ENCODE measurements at regions not wholly inside any gene's neighbourhood (a gene's known extent, or its start where the extent isn't known, plus 50 kb on each side); places are given as distances from the start of the nearest gene placed in this dataset.

DNA sequence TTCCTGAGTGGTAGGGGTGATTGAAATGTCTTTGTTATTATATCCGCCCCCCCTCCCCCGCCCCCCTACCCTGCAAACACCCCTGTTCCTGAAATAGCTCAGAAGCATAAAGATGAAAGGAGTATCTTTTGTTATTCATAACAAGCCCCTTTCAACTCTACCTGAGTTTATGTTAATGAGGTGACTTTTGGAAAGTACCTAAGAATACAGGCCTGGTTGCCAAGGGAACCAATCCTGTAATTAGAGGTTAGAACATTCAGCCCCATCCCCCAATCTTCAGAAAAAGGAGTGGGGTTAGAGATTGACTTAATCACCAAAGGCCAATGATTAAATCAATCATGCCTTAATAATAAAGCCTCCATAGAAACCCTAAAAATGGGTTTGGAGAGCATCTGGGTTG is 979.2 kb upstream of the GJE1 start:
- Mint-ChIP-seq H3K4me3 (no peak overlapping the region), H3K27ac (no peak overlapping the region), H3K36me3 (peaks cover 3% of the 10 kb centered on the region), H3K9me3 (peaks cover 9% of the 10 kb centered on the region), H3K4me1 (peaks cover 16% of the 10 kb centered on the region), H3K27me3 (no peaks in the 10 kb centered on the region)
- DNase-seq: peak; percentile 15

DNA sequence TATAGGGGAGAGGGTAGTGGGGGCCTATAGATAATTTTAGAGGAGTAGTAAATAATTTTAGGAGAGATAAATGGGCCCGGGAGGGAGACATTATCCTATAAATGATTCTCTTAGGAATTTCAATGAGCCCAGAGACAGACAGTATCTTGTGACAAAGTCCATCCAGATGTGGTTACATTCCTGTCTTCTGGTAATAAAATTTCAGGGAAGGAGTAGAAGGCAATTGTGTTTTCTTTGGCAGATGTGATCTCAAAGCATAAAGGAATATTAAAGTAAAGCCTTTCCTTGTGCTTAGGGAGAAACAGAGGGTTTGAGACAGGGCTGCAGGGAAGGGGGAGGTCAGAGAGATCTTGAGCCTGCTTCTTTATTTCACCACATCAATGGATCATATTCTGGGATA is 979.8 kb upstream of the GJE1 start:
- no peak overlapping the region for H3K27ac Mint-ChIP-seq

DNA sequence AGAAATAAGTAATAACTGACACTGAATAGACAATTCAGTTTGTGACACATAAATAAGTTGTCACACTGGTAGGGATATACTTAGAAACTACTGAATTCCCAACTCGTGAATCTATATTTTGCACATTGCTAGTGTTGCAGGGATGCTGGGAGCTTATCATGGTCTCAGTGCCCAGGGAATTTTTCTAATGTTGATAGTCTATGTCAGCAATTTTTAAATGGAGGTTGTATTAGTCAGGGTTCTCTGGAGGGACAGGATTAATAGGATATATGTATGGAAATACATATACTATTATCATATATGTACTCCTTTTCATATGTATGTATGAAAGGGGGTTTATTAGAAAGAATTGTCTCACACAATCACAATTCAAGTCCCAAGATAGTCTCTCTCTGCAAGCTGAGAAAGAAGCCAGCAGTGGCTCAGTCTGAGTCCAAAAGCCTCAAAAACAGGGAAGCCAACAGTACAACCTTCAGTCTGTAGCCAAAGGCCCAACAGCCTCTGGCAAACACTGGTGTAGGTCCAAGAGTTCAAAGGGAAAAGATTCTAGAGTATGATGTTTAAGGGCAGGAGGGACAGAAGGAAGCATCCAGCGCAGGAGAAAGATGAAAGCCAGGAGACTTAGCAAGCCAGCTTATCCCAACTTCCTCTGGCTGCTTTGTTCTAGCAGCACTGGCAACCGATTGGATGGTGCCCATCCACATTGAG is 980.9 kb upstream of the GJE1 start:
- Mint-ChIP-seq H3K27me3 (no peaks in the 10 kb centered on the region), H3K9me3 (peaks cover 12% of the 10 kb centered on the region), H3K4me1 (peaks cover 16% of the 10 kb centered on the region), H3K27ac (no peak overlapping the region), H3K4me3 (no peak overlapping the region), H3K36me3 (peaks cover 3% of the 10 kb centered on the region)
- DNase-seq: no peak

More for the DNA sequence above, 979.8 kb upstream of the GJE1 start:
- H3K36me3 Mint-ChIP-seq: peaks cover 3% of the 10 kb centered on the region
- H3K9me3 Mint-ChIP-seq: peaks cover 12% of the 10 kb centered on the region
- H3K4me3 Mint-ChIP-seq: no peak overlapping the region
- H3K4me1 Mint-ChIP-seq: peaks cover 16% of the 10 kb centered on the region
- no peaks in the 10 kb centered on the region for H3K27me3 Mint-ChIP-seq
- no peak for DNase-seq

DNA sequence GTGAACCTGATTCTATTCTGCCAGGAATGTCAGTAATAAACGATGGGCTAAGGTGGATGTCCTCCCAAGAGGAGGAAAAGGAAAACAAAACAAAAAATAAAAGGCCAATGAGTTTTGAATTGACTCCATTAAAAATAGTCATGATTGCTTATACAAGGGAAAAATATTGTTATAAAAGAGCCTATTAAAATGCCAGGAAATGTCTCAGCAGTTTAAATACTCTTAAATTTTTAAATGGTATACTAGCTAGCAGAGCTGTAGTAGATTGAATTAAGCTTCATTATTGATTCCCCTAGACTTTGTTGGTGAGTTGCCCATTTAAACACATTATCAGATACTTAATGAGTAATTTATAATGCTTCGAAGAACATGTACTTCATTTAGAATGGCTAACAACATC is 990.9 kb upstream of the GJE1 start:
- H3K27me3 Mint-ChIP-seq: peaks cover 14% of the 10 kb centered on the region
- H3K9me3 Mint-ChIP-seq: no peaks in the 10 kb centered on the region

DNA sequence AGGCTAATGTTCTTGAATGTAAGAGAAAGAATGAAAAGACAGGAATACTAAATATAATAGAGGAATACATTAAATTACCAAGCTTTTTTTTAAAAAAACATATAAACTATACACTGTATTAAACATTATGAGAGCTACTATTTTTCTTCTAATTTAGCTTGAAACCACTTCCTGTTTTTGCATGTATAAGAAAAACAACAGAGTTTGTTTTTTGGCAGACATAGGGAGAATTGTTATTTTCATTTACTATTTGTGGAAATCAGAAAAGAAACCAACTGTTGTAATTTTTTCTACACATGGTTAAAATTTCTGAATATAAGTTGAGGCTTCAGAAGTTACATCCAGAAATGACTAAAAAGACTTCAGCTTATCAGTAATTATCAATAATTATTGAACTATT is 991.8 kb upstream of the GJE1 start:
- Mint-ChIP-seq H3K36me3 (no peaks in the 10 kb centered on the region), H3K4me3 (no peak overlapping the region), H3K4me1 (no peaks in the 10 kb centered on the region), H3K27me3 (peaks cover 14% of the 10 kb centered on the region), H3K9me3 (no peaks in the 10 kb centered on the region), H3K27ac (no peak overlapping the region)
- DNase-seq: no peak

More for the DNA sequence above, 990.9 kb upstream of the GJE1 start:
- H3K36me3 Mint-ChIP-seq: no peaks in the 10 kb centered on the region
- no peak overlapping the region for H3K27ac Mint-ChIP-seq
- H3K4me3 Mint-ChIP-seq: no peak overlapping the region
- DNase-seq: no peak
- no peaks in the 10 kb centered on the region for H3K4me1 Mint-ChIP-seq

DNA sequence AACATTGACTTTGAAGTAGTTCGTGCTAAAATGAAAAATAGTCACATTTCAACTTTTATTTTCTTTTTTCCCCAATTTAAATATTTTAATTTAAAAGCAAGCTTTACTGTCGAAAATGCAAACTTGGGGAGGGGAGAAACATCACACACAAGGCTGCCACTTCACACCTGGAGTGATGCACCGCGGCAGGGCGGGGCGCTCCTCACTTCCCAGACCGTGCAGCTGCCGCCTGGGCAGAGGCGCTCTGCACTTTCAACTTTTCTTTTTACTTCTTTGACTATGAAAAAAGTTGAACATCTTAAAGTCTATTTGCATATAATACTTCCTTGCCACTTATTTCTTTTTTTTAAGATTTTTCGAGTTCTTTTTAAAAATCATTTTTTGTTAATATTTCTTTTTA is 993.3 kb upstream of the GJE1 start:
- H3K27me3 Mint-ChIP-seq: peaks cover 7% of the 10 kb centered on the region
- H3K27ac Mint-ChIP-seq: no peak overlapping the region
- H3K4me1 Mint-ChIP-seq: no peaks in the 10 kb centered on the region
- H3K9me3 Mint-ChIP-seq: no peaks in the 10 kb centered on the region
- no peak overlapping the region for H3K4me3 Mint-ChIP-seq
- no peaks in the 10 kb centered on the region for H3K36me3 Mint-ChIP-seq
- DNase-seq: no peak

DNA sequence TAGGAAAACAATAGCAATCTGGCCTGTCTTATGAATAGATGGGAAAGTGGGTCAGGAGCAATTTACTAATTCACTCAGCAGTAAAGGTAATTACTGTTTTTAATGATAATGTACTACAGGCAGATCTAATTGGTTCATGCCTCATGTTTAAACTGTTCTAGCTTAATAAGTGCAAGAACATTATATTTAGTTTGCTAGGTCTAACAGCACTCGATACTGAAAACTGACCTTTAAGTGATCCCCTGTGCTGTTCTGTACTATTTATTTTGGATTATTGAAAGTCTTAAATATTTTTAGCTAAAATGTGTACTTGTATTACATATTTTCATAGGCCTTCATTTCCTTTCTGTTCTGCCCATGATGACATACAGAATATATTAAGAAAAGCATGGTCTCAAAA is 998.0 kb upstream of the GJE1 start:
- Mint-ChIP-seq H3K4me1 (no peaks in the 10 kb centered on the region), H3K9me3 (no peaks in the 10 kb centered on the region), H3K4me3 (no peak overlapping the region), H3K27ac (no peak overlapping the region), H3K27me3 (no peaks in the 10 kb centered on the region), H3K36me3 (no peaks in the 10 kb centered on the region)
- no peak for DNase-seq

DNA sequence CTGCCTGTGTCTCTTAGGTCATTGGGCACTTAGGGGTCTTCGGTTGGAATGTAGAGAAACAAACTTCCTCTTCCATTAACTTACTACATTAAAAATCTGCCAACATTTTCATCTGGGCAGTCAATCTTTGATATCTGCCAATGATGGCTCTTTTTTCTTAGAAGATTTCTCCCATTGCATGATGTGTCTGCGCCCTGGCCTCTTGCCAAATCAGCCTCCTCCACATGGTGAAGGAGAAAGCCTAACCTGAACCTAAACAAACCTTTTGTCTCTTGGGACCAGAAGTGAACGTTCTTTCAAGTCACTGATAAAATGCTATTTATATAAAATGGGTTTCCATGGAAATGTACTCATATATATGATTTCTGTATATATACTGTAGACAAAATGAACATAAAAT is 998.9 kb upstream of the GJE1 start:
- H3K4me1 Mint-ChIP-seq: no peaks in the 10 kb centered on the region
- H3K27ac Mint-ChIP-seq: no peak overlapping the region
- H3K27me3 Mint-ChIP-seq: no peaks in the 10 kb centered on the region
- no peak for DNase-seq
- no peak overlapping the region for H3K4me3 Mint-ChIP-seq
- no peaks in the 10 kb centered on the region for H3K36me3 Mint-ChIP-seq
- H3K9me3 Mint-ChIP-seq: no peaks in the 10 kb centered on the region

DNA sequence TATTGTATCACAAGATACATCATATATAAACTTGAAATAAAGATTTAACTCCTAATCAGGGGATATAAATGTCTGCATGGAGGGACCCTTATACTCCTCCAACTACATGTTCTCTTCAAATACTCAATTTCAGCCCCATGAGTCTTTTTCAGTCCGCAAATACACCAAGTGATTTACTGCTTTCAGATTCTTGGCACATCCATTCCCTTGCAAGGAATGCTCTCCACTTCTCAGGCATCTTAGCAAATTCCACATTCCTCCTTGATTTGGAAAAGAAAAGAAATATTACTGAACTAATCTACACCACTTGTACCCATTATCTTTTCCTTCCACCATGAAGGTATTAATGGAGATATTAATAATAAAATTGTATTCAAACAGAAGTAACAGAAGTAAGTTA is 999.4 kb upstream of the GJE1 start:
- no peak for DNase-seq
- Mint-ChIP-seq H3K27ac (no peak overlapping the region), H3K36me3 (no peaks in the 10 kb centered on the region), H3K9me3 (no peaks in the 10 kb centered on the region), H3K4me1 (no peaks in the 10 kb centered on the region), H3K4me3 (no peak overlapping the region), H3K27me3 (no peaks in the 10 kb centered on the region)

DNA sequence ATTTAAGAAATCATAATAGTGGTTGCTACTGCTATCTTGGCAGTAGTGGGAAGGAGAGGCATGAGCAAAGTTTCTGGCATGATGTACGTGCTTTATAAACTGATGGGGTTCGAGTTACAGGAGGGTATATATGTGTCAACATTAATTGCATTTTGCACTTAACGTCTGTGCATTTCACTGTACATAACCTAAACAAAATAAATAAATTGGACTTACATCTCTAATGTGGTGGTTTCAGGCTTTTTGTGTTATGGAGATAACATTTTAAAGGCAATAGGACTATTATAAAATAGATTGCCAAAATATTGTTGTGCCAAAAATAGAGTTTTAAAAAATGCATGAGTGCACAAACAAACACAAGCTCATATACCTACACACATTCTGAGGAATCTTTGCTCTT is 1001.1 kb upstream of the GJE1 start:
- H3K27ac Mint-ChIP-seq: no peak overlapping the region
- no peak for DNase-seq
- no peaks in the 10 kb centered on the region for H3K27me3 Mint-ChIP-seq
- H3K36me3 Mint-ChIP-seq: no peaks in the 10 kb centered on the region
- no peaks in the 10 kb centered on the region for H3K9me3 Mint-ChIP-seq
- no peak overlapping the region for H3K4me3 Mint-ChIP-seq
- no peaks in the 10 kb centered on the region for H3K4me1 Mint-ChIP-seq

DNA sequence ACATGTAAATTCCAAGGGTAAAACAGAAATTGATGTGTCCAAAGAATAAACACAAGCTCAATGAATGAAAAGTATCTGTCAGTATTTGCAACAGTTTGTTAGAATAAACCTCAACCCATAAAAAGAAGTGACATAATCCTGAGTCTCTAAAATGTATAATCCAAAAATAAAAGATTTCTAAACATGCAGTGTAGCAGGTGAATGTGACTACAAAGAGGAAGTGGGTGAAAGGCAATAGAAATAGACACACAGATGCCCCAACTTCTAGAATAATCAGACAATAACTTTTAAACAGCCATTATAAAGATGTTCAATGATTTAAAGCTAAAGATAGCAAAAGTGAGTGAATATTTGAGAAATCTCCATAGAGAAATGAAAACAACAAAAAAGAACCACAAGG is 1009.2 kb upstream of the GJE1 start:
- Mint-ChIP-seq H3K27ac (no peak overlapping the region), H3K9me3 (no peaks in the 10 kb centered on the region), H3K4me1 (no peaks in the 10 kb centered on the region), H3K36me3 (no peaks in the 10 kb centered on the region), H3K4me3 (no peak overlapping the region), H3K27me3 (peaks cover 3% of the 10 kb centered on the region)
- DNase-seq: no peak

DNA sequence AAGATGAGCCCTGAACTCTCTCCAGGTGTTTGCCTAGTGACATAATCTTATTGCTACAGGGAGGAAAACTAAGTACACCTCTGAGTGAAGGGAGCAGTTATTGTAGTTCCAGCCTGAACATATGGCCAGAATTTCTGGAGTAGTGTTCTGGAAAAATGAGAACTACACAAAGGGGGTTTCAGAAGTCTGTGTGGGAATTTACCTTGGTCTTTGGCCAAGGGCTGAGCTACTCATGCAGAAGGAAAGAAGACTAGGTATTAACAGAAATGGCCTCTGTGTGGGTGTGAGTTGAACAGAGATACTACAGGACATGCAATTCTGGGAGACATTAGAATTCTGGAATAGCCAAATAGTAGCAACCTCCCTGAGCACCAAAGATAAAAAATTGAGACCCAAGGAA is 1009.7 kb upstream of the GJE1 start:
- no peak overlapping the region for H3K27ac Mint-ChIP-seq
- H3K9me3 Mint-ChIP-seq: no peaks in the 10 kb centered on the region

DNA sequence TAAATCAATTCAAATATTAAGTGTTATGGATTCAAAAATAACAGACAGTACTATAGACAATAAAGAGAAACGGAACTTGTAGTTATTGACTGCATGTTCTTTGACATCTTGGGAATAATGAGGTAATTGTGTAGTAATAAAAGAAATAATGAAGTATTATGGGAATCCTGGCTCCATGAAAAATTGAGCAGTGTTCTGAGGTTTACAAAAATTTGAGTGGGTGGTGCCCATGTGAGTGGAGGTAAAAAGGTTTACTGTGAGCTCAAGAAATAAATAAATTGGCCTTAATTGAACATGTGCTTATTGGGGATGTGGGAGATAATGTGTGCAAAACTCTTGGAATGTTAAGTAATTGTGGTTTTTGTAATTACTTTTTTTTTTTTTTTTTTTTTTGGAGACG is 1013.7 kb upstream of the GJE1 start:
- Mint-ChIP-seq H3K36me3 (no peaks in the 10 kb centered on the region), H3K9me3 (no peaks in the 10 kb centered on the region), H3K27ac (no peak overlapping the region), H3K4me3 (no peak overlapping the region), H3K4me1 (no peaks in the 10 kb centered on the region), H3K27me3 (peaks cover 3% of the 10 kb centered on the region)
- DNase-seq: no peak

More for the DNA sequence above, 1009.7 kb upstream of the GJE1 start:
- H3K4me3 Mint-ChIP-seq: no peak overlapping the region
- H3K27me3 Mint-ChIP-seq: peaks cover 3% of the 10 kb centered on the region
- no peaks in the 10 kb centered on the region for H3K4me1 Mint-ChIP-seq
- no peak for DNase-seq
- H3K36me3 Mint-ChIP-seq: no peaks in the 10 kb centered on the region

DNA sequence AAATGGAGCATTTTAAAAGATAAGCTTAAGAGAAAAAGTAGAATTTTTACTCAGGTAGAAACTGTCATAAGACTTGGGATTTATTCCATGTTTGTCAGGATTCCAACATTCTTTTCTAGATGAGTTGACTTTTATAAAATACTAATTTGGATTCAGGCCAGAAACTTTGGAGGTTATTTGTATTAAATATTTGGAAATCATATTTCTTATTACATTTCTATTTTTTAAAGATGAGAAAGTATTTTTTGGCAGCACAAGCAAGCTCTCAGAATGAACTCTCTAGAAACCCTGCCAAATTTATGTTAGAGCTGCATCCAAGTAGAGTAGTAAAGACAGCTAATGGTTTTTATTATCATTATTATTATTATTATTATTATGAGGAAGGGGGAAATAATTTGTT is 1014.9 kb upstream of the GJE1 start:
- no peaks in the 10 kb centered on the region for H3K9me3 Mint-ChIP-seq
- H3K36me3 Mint-ChIP-seq: no peaks in the 10 kb centered on the region
- H3K4me1 Mint-ChIP-seq: no peaks in the 10 kb centered on the region
- no peak overlapping the region for H3K4me3 Mint-ChIP-seq
- no peak overlapping the region for H3K27ac Mint-ChIP-seq
- peaks cover 3% of the 10 kb centered on the region for H3K27me3 Mint-ChIP-seq
- no peak for DNase-seq

DNA sequence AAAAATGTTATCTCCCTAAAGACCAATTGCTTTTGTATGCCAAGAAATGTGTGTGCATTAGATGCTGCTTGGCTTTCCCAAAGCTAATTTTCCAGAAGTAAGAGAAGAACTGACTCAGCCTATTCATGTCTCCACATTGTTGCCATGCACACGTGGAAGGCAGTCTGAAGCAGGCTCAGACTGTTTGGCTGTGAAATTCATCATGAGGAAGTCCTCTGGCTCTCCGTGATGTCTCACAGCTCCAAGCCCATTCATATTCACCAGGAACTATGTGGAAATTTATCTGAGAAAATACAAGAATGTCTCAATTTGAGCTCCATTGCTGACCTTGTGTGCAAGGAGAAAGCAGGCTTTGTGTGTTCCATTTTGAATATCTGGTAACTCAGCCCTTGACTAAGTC is 1022.2 kb upstream of the GJE1 start:
- Mint-ChIP-seq H3K9me3 (no peaks in the 10 kb centered on the region), H3K36me3 (no peaks in the 10 kb centered on the region), H3K27ac (no peak overlapping the region), H3K27me3 (no peaks in the 10 kb centered on the region), H3K4me1 (no peaks in the 10 kb centered on the region), H3K4me3 (no peak overlapping the region)
- DNase-seq: no peak

DNA sequence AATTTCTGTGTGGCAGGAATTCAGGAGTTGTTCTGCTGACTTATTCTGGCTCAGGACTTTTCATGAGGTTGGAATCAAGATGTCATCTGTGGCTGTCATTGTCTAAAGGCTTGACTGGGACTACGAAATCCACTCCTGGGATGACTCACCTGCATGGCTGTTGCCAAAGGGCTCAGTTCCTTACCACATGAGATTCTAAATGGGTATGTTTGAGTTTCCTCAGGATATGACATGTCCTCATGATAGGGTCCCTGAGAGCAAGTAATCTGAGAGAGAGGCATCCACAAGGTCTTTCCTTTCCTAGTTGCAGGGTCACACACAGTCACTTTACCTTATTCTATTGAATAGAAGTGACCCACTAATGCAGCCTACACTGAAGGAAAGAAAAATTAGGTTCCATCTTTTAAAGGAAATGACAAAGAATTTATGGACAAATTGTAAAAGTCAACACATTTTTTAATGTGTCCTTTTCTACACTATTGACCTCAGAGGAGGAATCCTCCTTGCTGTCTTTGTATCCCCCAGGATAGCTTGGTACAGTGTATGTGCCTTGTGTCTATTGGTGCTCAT is 1025.0 kb upstream of the GJE1 start:
- no peak overlapping the region for H3K27ac Mint-ChIP-seq
- H3K36me3 Mint-ChIP-seq: no peaks in the 10 kb centered on the region
- no peaks in the 10 kb centered on the region for H3K27me3 Mint-ChIP-seq
- peaks cover 3% of the 10 kb centered on the region for H3K9me3 Mint-ChIP-seq
- DNase-seq: no peak
- H3K4me1 Mint-ChIP-seq: peaks cover 5% of the 10 kb centered on the region
- no peak overlapping the region for H3K4me3 Mint-ChIP-seq
